ENCODE measurements at regions not wholly inside any gene's neighbourhood (a gene's known extent, or its start where the extent isn't known, plus 50 kb on each side); places are given as distances from the start of the nearest gene placed in this dataset.

GRCh38 chr10:90222939-90223338 is 521.5 kb downstream of the KIF20B start:
- DNase-seq (ENCODE audit: low spot score) (no peak), ATAC-seq (no peak; the same call in 1 of the 2 replicates)
- no peak for TF ChIP-seq FOXK1 (CRISPR knock-in tag; IDR thresholded peaks at IDR 0.05)
- TF ChIP-seq ZNF232 (CRISPR knock-in tag; IDR thresholded peaks at IDR 0.05): no peak
- TF ChIP-seq ATF6 (CRISPR knock-in tag; IDR thresholded peaks at IDR 0.05): no peak
- Mint-ChIP-seq H3K36me3 (no peaks in the 10 kb centered on the region), H3K4me1 (no peaks in the 10 kb centered on the region; the same call in 1 of the 2 replicates), H3K27ac (no peak overlapping the region), H3K4me3 (no peak overlapping the region), H3K27me3 (ENCODE audit: low read depth) (no peaks in the 10 kb centered on the region), H3K9me3 (no peaks in the 10 kb centered on the region)
- CTCF ChIA-PET: no interaction called here
- POLR2A ChIA-PET: no interaction called here

- POLR2A ChIA-PET: no interaction called here
- H3K27ac Mint-ChIP-seq: no peak overlapping the region
Observed at GRCh38 chr10:90224791-90225566, 523.6 kb downstream of the KIF20B start.

More at GRCh38 chr10:90224791-90225566, 523.6 kb downstream of the KIF20B start:
- CTCF ChIA-PET: no interaction called here
- ATAC-seq: no peak
- Mint-ChIP-seq H3K36me3 (no peaks in the 10 kb centered on the region), H3K9me3 (peaks cover 6% of the 10 kb centered on the region; the same call in 1 of the 2 replicates), H3K4me1 (no peaks in the 10 kb centered on the region; the same call in 1 of the 2 replicates), H3K4me3 (no peak overlapping the region), H3K27me3 (ENCODE audit: low read depth) (no peaks in the 10 kb centered on the region)
- no peak for DNase-seq (ENCODE audit: low spot score)
- no peak for TF ChIP-seq ELF4 (CRISPR knock-in tag; IDR thresholded peaks at IDR 0.05; ENCODE audit: low read depth)
- no peak for TF ChIP-seq USF1 (CRISPR knock-in tag; IDR thresholded peaks at IDR 0.05)
- TF ChIP-seq CREB1 (CRISPR knock-in tag; IDR thresholded peaks at IDR 0.05): no peak
- TF ChIP-seq MLX (CRISPR knock-in tag; IDR thresholded peaks at IDR 0.05): no peak
- TF ChIP-seq OVOL2 (CRISPR knock-in tag; IDR thresholded peaks at IDR 0.05; ENCODE audit: borderline replicate concordance): no peak
- no peak for TF ChIP-seq ZNF532 (CRISPR knock-in tag; IDR thresholded peaks at IDR 0.05; ENCODE audit: borderline replicate concordance)
- no peak for TF ChIP-seq ZNF121 (CRISPR knock-in tag; IDR thresholded peaks at IDR 0.05)

Measured in WTC11 (cell line).